Chondrocyte (in vitro differentiated cells): ENCODE measurements at regions not wholly inside any gene's neighbourhood (a gene's known extent, or its start where the extent isn't known, plus 50 kb on each side); places are given as distances from the start of the nearest gene placed in this dataset.

Source experiments
- DNase-seq: peaks from one replicate; pipeline ENCODE4 v3.0.0; 2021; ENCODE audit warnings: mixed read lengths, low spot score
- H3K27ac Mint-ChIP-seq: one replicate; pipeline ENCODE4 v1.8.0; 2021; ENCODE audit warnings: mild to moderate bottlenecking, moderate library complexity, mixed read lengths; ENCODE audit not compliant: unreplicated experiment
- H3K27me3 Mint-ChIP-seq: 2 replicates; pipeline ENCODE4 v1.8.0; 2021; ENCODE audit warnings: low read depth, mixed read lengths
- H3K36me3 Mint-ChIP-seq: 2 replicates; pipeline ENCODE4 v1.8.0; 2021; ENCODE audit warnings: low read depth, mixed read lengths
- H3K4me1 Mint-ChIP-seq: 2 replicates; pipeline ENCODE4 v1.8.0; 2021; ENCODE audit warnings: low read depth, mild to moderate bottlenecking, mixed read lengths
- H3K4me3 Mint-ChIP-seq: one replicate; pipeline ENCODE4 v1.8.0; 2021; ENCODE audit warnings: mild to moderate bottlenecking, moderate library complexity, mixed read lengths; ENCODE audit not compliant: unreplicated experiment
- H3K9me3 Mint-ChIP-seq: 2 replicates; pipeline ENCODE4 v1.8.0; 2021; ENCODE audit warnings: low read depth, mixed read lengths
- TF ChIP-seq, protein P1 (sequence below): fragments of 200-600 bp; sonication (generic); IDR thresholded peaks from 2 replicates; pipeline ENCODE4 v1.5.0; 2021; ENCODE audit warnings: antibody characterized with exemption, mild to moderate bottlenecking, moderate library complexity

DNA sequence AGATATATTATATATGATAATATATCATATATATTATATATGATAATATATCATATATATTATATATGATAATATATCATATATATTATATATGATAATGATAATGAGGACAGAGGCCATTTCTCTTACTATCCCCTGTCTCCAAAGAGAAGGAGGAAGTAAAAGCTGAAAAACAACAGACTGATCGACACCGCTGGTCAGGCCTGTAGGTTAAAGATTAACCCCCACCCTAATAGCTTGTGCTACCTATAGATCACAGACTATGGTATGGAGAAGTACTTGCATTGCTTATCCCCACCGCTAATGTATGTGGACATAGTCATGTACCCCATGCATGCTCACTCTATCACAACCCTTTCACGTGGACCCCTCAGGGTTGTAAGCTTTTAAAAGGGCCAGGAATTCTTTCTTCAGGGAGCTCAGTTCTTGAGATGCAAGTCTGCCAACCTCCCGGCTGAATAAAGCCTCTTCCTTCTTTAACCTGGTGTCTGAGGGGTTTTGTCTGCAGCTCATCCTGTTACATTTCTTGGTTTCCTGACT lies 786.1 kb upstream of the TMEM132C start:
- no peak overlapping the region for H3K4me3 Mint-ChIP-seq
- DNase-seq = no peak
- no peaks in the 10 kb centered on the region for H3K9me3 Mint-ChIP-seq
- peaks cover 4% of the 10 kb centered on the region for H3K4me1 Mint-ChIP-seq
- H3K27me3 Mint-ChIP-seq = no peaks in the 10 kb centered on the region
- H3K27ac Mint-ChIP-seq = no peak overlapping the region
- H3K36me3 Mint-ChIP-seq = no peaks in the 10 kb centered on the region
- TF ChIP-seq, protein P1, sequence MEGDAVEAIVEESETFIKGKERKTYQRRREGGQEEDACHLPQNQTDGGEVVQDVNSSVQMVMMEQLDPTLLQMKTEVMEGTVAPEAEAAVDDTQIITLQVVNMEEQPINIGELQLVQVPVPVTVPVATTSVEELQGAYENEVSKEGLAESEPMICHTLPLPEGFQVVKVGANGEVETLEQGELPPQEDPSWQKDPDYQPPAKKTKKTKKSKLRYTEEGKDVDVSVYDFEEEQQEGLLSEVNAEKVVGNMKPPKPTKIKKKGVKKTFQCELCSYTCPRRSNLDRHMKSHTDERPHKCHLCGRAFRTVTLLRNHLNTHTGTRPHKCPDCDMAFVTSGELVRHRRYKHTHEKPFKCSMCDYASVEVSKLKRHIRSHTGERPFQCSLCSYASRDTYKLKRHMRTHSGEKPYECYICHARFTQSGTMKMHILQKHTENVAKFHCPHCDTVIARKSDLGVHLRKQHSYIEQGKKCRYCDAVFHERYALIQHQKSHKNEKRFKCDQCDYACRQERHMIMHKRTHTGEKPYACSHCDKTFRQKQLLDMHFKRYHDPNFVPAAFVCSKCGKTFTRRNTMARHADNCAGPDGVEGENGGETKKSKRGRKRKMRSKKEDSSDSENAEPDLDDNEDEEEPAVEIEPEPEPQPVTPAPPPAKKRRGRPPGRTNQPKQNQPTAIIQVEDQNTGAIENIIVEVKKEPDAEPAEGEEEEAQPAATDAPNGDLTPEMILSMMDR = no peak

DNA sequence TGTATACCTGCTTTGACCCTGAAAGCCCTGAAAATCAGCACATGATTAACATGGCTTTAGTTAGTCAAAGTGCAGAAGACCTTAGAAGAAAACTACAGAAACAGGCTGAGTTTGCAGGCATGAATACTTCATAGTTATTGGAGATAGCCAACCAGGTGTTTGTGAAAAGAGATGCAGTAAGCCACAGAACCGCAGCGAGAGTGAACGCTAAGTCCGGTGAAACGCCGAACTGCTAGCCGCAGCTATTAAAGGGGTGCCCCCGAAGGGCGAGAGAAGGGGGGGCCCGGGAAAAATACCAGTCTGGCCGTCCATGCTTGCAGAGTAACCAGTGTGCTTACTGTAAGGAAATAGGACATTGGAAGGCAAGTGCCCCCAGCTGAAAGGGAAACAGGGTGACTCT lies 784.0 kb upstream of the TMEM132C start:
- no peaks in the 10 kb centered on the region for H3K27me3 Mint-ChIP-seq
- no peak overlapping the region for H3K27ac Mint-ChIP-seq
- H3K9me3 Mint-ChIP-seq = no peaks in the 10 kb centered on the region
- TF ChIP-seq, protein P1 = no peak
- no peak for DNase-seq
- H3K4me1 Mint-ChIP-seq = peaks cover 20% of the 10 kb centered on the region
- no peaks in the 10 kb centered on the region for H3K36me3 Mint-ChIP-seq
- no peak overlapping the region for H3K4me3 Mint-ChIP-seq

DNA sequence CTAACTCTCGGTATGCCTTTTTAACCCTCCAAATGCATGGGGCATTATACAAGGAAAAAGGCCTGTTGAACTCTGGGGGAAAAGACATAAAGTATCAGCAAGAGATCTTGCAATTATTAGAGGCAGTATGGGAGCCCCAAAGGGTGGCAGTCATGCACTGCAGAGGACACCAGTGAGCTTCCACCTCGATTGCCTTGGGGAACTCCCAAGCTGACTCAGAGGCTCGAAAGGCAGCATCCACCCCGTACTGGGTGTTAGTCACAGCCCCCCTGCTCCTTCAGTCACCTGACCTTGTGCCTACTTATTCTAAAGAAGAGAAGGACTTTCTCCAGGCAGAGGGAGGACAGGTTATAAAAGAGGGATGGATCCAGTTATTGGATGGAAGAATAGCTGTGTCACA lies 781.4 kb upstream of the TMEM132C start:
- no peak for DNase-seq
- H3K27me3 Mint-ChIP-seq = no peaks in the 10 kb centered on the region
- H3K4me1 Mint-ChIP-seq = peaks cover 20% of the 10 kb centered on the region
- no peaks in the 10 kb centered on the region for H3K36me3 Mint-ChIP-seq
- H3K27ac Mint-ChIP-seq = peak overlapping the region; percentile 9
- H3K9me3 Mint-ChIP-seq = no peaks in the 10 kb centered on the region
- TF ChIP-seq, protein P1 = peak; percentile 65
- H3K4me3 Mint-ChIP-seq = no peak overlapping the region

DNA sequence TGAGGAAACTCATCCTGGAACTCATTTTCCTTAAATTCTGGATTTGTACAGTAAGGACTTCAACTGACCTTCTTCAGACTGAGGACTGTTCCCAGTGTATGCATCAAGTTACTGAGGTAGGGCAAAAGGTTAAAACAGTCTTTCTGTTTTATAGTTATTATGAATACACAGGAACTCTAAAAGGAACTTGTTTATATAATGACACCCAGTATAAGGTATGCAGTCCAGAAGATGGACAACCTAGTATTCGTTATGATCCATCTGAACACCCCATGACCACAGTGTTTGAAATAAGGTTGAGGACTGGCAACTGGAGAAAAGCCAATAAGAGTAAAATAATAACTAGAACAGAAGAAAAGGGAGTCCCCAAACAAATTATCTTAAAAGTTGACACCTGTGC lies 779.9 kb upstream of the TMEM132C start:
- H3K4me1 Mint-ChIP-seq = peaks cover 20% of the 10 kb centered on the region
- H3K9me3 Mint-ChIP-seq = no peaks in the 10 kb centered on the region
- H3K36me3 Mint-ChIP-seq = no peaks in the 10 kb centered on the region
- no peak for DNase-seq
- H3K4me3 Mint-ChIP-seq = no peak overlapping the region
- TF ChIP-seq, protein P1 = no peak
- no peaks in the 10 kb centered on the region for H3K27me3 Mint-ChIP-seq
- H3K27ac Mint-ChIP-seq = no peak overlapping the region

DNA sequence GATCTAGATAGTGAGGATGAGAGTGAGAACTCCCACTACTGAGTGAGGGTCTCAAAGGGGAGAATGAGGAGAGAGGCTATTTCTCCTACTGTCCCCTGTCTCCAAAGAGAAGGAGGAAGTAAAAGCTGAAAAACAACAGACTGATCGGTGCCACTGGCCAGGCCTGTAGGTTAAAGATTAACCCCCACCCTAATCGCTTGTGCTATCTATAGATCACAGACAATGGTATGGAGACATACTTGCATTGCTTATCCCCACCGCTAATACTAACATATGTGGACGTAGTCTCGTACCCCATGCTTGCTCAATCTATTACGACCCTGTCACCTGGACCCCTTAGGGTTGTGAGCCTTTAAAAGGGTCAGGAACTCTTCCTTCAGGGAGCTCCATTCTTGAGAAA lies 777.9 kb upstream of the TMEM132C start:
- Mint-ChIP-seq H3K4me1 (peaks cover 20% of the 10 kb centered on the region), H3K9me3 (peaks cover 6% of the 10 kb centered on the region), H3K4me3 (no peak overlapping the region), H3K36me3 (no peaks in the 10 kb centered on the region), H3K27me3 (no peaks in the 10 kb centered on the region), H3K27ac (no peak overlapping the region)
- DNase-seq = no peak
- TF ChIP-seq, protein P1 = no peak
